Superior temporal gyrus (tissue), 1 donor: ENCODE measurements at regions not wholly inside any gene's neighbourhood (a gene's known extent, or its start where the extent isn't known, plus 50 kb on each side); places are given as distances from the start of the nearest gene placed in this dataset.

Experiments used
- DNase-seq: peaks from one replicate; pipeline ENCODE4 v3.0.0-alpha.2; 2016; ENCODE audit errors: extremely low spot score

GRCh38 chr6:93554018-93554417 lies 134.7 kb upstream of the EPHA7 start:
- DNase-seq, result no peak

- DNase-seq, result no peak
Observed at GRCh38 chr6:93550551-93551276, 131.4 kb upstream of the EPHA7 start.

GRCh38 chr6:93549868-93550267 lies 130.5 kb upstream of the EPHA7 start:
- DNase-seq, result no peak

- no peak for DNase-seq
Observed at GRCh38 chr6:93524671-93525451, 105.5 kb upstream of the EPHA7 start.

- no peak for DNase-seq
Observed at GRCh38 chr6:93523365-93523764, 104.0 kb upstream of the EPHA7 start.

GRCh38 chr6:93516441-93516840 lies 97.1 kb upstream of the EPHA7 start:
- DNase-seq, result no peak

- DNase-seq, result no peak
Observed at GRCh38 chr6:93515736-93516135, 96.4 kb upstream of the EPHA7 start.

GRCh38 chr6:93498713-93499112 lies 79.4 kb upstream of the EPHA7 start:
- no peak for DNase-seq

GRCh38 chr6:93496548-93496947 lies 77.2 kb upstream of the EPHA7 start:
- no peak for DNase-seq

GRCh38 chr6:93494057-93494456 lies 74.7 kb upstream of the EPHA7 start:
- DNase-seq, result no peak

- no peak for DNase-seq
Observed at GRCh38 chr6:93474733-93475179, 55.4 kb upstream of the EPHA7 start.

GRCh38 chr6:93471281-93471680 lies 51.9 kb upstream of the EPHA7 start:
- no peak for DNase-seq
